Amniotic stem cell (primary cell): ENCODE measurements at regions not wholly inside any gene's neighbourhood (a gene's known extent, or its start where the extent isn't known, plus 50 kb on each side); places are given as distances from the start of the nearest gene placed in this dataset.
"Not testable (repeated sequence)": the region's sequence is repeated elsewhere in the genome, so short reads cannot be mapped to it uniquely, and the experiment has no call there.

Experiments used
- DNase-seq: peaks from one replicate; lab custom pipeline; 2025; lab: John Stamatoyannopoulos, UW

DNA sequence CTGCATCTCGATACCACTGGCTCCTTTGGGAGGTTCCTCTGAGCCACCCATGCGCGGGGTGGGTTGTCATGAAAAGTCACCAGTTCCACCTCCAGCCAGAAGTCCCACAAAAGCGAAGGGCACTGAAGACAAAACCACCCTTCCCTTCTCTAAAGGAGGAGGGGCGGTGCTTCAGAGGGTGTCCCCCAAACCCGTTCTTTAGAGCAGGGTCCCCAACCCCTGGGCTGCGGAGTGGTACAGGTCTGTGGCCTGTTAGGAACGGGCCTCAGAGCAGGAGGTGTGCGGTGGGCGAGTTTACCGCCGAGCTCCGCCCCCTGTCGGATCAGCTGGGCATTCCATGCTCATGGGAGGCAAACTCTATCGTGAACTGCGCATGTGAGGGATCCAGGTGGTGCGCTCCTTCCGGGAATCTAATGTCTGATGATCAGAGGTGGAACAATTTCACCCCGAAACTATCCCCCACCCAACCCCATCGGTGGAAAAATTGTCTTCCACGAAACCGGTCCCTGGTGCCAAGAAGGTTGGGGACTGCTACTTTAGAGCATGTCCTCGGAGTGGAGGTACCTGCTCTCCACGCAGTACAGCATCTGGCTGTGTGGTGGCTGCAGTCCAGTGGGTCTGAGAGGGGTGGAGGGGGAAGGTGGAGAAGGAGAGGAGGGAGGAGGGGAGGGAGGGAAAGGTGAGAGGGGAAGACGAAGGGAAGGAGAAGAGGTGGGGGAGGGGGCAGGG, 72.9 kb upstream of the SEPTIN5 start:
- DNase-seq = no peak

DNA sequence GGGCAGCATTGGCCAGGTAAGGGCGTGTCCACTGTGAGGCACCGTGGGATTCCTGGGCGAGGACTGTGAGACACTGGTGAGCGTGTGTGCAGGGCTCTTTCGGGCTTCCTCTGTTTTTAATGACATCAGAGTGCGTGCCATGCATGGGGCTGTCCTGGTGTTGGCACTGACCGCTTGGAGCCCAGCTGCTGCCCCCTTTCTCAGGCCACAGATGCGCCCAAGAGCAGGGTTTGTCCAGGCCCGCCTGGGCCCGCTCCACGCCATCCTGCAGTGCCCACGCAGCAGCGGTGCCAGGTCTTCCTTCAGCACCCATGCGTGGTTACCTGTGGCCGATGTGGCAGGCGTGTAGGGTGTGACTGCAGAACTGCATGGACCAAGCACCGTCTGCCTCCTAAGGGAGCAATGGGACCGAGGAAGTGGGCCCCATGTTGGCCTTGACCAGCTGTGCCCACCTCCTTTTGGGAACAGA, 72.3 kb upstream of the SEPTIN5 start:
- no peak for DNase-seq

DNA sequence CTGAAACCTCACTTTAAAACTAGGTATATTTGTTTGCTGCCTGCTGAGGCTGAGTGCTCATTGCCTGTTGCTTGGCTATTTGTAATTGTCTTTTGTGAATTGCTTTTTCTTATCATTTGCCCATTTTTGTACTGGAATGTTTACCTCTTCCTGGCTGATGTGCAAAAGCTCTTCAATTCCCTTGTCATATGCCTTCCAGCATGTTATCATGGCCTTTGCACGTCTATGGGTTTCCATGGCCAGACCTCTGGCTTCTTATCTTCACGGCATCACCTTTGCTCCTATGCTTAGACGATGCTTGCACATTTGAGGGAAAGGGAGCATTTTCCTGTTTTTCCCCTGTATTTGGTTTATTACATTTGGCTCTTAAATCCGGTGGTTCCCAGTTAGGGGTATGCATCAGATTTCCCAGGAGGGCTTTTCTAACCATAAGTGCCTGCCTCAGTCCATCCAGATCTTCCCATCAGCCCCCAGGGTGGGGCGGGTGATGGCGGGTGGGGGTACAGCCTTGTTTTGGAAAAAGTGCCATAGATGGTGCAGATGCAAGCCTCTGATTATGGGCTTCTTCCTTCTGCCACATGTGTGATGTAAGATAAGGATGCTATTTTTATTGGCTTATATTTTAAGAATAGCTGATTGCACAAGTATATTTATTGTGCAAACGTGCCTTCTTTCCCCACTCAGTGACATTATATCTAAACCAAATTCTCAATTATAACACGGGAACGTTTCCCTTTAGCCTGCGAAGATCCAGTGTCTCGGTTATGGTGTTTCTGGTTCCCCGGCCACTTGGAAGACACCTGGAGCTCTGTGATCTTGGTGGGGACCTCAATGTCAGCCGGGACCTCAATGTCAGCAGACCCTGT, 70.6 kb upstream of the SEPTIN5 start:
- DNase-seq = no peak

DNA sequence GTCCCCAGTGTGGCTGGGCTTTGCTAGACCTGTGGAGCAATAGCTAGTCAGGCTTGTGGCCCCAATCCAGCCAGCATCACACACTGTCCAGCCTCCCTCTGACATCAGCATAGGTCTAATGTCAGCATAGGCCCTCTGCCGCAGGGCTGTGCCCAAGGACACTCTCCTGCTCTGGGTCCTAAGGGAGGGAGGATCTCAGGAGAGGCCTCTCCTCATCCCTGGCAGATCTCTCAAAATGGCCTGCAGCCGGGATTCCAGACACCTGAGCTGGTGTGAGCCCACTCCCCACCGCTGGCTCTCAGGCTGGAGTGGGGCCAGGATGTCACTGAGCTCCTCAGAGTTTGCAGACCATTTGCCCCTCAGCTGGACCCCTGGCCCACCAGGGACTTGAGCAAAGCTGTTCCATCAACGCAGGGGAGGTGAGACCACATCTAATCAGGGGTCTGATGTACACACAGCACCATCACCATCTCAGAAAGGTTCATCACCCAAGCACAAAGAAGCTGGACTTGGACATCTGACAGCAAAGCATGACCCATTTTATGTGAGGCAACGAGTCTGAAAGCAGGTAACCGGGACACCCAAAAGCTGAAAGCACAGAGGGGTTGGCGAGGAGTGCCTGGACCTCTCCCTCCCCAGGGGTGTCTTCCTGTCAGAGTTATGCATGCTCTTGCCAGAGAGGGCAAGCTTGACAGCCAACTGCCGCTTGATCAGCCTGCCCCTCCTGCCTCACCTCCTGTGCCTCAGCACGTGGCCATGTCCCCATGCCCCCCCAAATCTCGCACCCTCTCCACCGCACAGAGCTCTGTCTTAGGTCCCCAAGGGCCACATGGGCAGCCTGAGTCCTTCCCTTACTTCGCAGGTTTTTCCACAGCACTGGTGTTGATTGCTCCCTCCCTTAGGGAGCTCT, 69.7 kb upstream of the SEPTIN5 start:
- no peak for DNase-seq

DNA sequence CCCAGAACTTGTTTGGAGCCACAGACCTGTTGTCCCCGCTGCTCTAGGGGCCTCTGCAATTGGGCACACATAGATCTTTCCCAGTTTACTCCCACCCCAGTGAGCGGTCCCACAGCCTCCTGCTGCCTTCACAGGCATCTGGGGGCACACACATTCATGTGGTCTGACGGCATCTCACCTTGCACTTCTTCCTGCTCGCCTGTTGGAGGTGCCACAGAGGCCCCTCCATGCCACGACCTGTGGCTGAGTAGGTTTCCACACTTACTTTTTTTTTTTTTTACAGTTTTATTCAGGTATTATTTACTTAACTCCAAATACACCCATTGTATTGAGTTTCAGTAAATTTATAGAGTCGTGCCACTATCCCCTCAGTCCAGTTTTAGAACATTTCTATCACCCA, 68.9 kb upstream of the SEPTIN5 start:
- no peak for DNase-seq

DNA sequence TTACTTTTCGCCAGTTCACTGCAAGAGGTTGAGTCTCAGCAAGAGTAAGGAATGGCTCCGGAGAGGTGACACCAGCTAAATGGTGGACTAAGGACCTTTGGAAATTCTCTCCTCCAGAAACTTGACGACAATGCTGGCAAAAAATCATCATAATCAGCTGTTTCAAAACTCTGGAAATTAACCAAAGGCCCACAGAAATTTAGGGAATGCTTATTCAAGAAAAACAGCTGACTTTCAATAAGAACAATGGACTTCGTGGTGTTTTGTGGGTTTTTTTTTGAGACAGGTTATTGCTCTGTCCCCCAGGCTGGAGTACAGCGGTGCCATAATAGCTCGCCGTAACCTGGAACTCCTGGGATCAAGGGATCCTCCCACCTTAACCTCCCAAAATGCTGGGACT, 68.4 kb upstream of the SEPTIN5 start:
- DNase-seq = no peak

DNA sequence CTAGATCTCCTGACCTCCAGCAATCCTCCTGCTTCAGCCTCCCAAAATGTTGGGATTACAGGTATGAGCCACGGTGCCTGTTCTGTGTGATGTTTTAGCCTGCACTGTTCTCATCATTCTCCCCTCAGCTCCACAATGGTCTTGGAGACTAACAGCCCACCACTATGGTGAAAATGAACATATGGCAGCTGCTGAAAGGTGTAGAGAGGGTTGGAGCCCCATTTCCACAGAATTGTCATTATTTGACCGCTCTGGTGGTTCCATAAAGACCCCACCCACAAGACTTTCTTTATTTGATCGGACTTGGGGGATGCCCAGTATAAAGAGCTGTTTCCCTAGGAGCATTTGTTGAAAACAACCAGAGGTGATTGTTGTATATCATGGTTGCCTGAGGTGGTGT, 67.9 kb upstream of the SEPTIN5 start:
- no peak for DNase-seq

DNA sequence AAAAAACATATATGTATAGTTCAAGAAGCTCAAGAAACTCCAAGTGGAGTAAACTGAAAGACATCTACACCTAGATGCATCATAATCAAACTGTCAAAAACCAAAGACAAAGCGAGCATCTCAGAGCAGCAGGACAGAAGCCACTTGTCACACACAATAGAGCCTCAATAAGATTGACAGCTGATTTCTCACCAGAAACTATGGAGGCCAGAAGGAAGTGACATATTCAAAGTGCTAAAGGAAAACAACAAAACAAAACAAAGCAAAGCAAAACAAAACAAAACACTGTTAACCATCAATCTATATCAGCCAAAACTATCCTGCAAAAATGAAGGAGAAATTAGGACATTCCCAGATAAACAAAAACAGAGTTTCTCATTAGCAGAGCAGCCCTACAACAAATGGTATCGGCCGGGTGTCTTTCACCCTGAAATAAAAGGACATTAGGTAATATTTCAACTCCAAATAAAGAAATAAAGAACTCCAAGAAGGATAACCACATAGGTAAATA, 65.8 kb upstream of the SEPTIN5 start:
- no peak for DNase-seq

DNA sequence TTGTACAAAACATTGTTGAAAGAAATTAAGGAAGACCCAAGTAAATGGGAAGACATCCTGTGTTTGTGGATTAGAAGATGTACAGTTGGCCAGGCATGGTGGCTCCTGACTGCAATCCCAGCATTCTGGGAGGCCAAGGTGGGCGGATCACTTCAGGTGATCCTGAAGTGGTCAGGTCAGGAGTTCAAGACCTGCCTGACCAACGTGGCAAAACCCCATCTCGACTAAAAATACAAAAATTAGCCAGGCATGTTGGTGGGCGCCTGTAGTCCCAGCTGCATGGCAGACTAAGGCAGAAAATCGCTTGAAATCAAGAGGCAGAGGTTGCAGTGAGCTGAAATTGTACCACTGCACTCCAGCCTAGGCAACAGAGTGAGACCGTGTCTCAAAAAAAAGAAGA, 62.0 kb upstream of the SEPTIN5 start:
- DNase-seq = no peak

DNA sequence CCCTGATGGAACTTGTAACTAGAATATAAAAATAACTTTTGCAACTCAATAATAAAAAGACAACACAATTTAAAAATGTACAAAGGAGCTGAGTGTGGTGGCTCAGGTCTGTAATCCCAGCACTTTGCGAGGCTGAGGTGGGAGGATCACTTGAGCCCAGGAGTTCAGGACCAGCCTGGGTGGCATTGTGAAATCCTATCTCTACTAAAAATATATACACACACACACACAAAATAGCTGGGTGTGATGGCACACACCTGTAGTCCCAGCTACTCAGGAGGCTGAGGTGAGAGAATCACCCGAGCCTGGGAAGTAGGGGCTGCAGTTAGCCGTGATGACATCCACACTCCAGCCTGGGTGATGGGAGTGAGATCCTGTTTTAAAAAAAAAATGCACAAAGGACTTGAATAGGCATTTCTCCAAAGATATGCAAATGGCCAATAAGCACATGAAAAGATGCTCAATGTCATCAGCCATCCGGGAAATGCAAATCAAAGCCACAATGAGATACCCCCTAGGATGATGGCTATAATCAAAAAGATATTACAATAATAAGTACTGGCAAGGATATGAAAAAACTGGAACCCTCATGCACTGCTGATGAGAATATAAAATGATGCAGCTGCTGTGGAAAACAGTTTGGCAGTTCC, 59.8 kb upstream of the SEPTIN5 start:
- no peak for DNase-seq

DNA sequence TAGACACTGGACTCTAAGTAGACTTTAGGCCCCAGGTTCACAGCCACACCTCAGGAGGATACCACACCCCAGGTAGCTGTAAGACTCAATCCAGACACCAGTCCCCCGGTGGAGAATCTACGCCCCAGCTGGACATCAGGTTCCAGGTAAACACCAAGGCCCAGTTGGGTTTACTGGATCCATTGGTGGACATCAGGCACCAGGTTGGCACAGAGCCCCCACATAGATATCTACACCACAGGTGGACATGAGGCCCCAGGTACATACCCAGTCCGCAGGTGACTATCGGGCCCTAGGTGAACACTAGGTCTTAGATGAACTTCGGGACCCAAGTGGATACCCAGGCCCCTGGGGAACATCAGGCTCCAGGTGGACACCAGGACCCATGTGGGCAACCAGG, 58.9 kb upstream of the SEPTIN5 start:
- no peak for DNase-seq

DNA sequence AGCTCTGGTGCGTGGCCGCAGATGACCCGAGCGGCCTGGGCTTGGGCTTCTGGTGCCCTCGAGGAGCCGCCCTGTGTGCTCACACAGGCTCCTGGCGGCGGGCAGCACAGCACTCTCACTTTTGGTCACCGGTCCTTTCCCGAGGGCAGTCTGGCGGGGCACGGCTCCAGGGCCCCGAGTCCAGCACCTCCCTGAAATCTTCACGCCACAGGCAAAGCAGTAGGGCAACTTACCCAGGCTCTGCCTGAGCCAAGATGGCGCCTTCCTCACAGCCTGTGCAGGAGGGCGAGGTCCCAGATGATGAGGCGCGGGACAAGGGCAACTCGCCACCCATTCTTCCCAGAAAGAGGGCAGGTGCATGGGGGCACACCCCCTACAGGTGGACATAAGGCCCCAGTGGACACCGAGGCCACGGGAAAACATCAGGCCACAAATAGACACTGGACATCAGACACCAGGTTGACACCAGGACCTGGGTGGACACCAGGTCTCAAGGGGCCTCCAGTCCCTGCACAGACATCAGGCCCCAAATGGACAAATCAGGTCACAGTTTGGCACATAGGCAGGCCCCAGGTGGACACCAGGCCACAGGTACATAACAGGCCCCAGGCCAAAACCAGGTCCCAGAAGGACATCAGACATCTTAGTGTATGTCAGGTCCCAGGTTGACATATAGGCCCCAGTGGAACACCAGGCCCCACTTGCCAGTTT, 57.6 kb upstream of the SEPTIN5 start:
- no peak for DNase-seq

DNA sequence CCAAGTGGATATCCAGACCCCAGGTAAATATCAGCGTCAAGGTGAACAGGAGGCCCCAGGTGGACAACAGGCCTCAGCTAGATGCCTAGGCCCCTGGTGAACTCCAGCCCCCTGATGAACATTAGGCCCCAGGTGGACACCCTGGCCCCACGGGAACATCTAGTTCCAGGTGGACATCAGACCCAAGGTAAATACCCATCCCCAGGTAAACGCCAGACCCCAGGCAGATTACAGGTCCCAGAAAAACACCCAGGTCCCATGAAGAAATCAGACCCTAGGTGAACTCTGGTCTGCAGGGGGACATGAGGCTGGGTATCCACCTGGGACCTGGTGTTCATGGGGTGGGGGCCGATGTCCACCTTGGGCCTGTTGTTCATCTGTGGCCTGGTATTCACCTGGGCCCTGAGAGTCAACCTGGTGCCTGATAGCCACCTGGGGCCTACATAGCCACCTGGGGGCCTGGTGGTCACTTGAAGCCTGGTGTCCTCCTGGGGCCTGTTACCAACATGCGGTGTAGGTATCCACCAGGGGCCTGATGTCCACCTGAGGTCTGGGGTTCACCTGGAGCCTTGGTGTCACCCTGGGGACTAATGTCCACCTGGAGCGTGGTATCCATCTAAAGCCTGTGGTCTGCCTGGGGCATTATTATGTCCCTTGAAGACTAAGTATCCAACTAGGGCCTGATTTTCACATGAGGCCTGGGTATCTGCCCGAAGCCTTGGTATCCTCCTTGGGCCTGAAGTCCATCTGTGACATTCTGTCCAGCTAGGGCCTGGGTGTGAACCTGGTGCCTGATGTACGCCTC, 56.8 kb upstream of the SEPTIN5 start:
- no peak for DNase-seq

DNA sequence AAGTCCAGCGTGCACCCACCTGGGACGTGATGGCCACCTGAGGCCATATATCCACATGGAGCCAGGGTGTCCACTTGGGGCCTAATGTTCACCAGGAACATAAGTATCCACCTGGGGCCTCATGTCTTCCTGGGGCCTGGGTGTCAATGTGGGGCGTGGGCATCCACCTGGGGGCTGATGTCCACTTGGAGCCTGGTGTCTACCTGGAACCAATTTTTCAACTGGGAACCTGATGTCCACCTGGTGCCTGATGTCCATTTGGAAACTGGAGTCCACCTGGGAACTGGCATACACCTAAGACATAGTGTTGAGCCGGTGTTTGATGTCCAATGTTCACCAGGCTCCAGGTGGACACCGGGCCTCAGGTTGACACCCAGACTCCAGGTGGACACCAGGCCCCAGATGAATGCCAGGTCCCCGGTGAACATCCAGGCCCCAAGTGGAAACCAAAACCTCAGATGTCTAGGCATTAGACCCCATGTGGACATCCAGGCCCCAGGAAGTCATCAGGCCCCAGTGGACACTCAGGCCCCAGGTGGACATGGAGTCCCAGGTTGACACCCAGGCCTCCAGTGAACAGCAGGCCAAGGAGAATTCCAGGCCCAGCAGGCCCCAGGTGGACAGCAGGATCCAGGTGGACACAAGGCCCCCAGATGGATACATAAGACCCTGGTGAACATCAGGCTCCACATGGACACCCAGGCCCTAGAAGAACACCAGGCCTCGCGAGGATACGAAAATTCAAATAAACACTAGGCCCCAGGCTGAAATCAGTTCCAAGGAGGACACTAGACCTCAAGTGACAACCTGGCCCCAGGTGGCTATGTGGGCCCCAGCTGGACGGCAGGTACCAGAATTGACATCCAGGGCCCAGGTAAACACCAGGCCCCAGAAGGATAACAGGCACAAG, 56.0 kb upstream of the SEPTIN5 start:
- DNase-seq = no peak

DNA sequence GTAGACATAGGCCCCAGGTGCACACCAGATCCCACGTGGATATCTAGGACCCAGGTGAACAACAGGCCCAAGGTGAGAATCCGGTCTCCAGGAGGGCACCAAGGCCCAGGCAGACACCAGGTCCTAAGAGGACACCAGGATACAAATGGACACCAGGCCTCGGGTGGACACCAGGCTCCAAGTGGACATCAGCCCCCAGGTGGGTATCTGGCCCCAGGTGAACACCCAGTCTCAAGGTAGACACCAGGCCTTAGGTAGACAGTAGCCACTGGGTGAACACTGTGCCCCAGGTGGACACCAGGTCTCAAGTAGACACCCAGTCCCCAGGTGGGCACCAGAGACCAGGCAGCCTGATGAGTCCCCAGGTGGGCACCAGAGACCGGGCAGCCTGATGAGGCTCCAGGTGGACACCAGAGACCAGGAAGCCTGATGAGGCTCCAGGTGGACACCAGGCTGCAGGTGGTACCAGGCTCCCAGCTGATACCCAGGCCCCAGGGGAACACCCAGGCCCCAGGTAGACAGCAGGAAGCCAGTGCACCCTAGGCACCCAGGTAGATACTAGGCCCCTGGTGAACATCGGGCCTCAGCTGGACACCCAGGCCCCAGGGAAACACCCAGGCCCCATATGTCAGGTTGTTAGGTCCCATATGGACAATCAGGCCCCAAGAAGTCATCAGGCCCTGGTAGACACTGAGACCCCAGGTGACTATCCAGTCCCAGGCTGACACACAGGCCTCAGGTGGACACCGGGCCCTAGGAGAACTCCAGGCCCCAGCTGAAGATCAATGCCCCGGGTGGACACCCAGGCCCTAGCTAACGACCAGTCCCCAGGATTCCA, 55.1 kb upstream of the SEPTIN5 start:
- DNase-seq = no peak

DNA sequence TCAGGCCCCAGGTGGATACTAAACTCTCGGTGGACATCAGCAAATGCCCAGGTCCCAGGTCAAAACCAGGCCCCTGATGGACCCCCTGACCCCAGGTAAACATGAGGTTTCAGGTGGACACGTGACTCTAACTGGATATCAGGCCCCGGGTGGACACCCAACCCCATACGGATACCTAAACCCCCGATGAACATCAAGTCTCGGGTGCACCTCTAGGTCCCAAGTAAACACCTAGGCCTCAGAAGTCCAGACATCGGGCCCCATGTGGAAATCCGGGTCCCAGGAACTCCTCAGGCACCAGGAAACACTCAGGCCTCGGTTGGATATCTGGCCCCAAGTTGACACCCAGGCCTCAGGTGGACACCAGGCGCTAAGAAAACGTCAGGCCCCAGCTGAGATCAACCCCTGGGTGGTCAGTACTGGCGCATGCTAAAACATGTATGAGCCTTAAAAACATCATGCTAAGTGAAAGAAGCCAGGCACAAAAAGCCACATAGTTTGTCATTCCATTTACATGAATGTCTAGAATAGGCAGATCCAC, 54.4 kb upstream of the SEPTIN5 start:
- no peak for DNase-seq

DNA sequence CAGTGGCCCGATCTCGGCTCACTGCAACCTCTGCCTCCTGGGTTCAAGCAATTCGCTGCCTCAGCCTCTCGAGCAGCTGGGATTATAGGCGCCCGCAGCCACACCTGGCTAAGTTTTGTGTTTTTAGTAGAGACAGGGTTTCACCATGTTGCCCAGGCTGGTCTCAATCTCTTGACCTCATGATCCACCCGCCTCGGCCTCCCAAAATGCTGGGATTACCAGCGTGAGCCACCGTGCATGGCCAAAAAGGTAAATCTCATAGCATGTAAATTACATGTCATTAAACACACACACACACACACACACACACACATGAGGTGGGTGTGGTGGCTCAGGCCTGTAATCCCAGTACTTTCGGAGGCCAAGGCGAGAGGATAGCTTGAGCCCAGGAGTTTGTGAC, 53.7 kb upstream of the SEPTIN5 start:
- not testable (repeated sequence) for DNase-seq

DNA sequence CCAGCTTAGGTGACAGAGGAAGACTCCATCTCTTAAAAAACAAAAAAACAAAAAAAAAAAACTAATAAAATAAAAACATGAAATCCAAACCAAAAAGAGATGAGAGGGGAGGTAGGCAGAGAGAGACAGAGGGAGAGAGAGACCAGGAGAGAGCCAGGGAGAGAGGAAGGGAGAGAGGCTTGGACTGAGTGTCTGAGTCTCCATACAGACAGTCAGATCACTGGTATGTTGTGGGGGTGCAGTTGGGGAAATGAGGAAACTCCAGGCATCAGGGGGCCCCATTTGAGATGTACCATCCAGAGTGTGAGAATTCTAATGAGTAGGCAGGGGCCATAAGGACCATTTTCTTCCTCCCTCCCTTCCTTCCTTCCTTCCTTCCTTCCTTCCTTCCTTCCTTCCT, 53.1 kb upstream of the SEPTIN5 start:
- DNase-seq = no peak
